ENCODE measurements at regions not wholly inside any gene's neighbourhood (a gene's known extent, or its start where the extent isn't known, plus 50 kb on each side); places are given as distances from the start of the nearest gene placed in this dataset.
A peak's percentile ranks its signal among the peaks of the same experiment; 100 is the strongest.

DNA sequence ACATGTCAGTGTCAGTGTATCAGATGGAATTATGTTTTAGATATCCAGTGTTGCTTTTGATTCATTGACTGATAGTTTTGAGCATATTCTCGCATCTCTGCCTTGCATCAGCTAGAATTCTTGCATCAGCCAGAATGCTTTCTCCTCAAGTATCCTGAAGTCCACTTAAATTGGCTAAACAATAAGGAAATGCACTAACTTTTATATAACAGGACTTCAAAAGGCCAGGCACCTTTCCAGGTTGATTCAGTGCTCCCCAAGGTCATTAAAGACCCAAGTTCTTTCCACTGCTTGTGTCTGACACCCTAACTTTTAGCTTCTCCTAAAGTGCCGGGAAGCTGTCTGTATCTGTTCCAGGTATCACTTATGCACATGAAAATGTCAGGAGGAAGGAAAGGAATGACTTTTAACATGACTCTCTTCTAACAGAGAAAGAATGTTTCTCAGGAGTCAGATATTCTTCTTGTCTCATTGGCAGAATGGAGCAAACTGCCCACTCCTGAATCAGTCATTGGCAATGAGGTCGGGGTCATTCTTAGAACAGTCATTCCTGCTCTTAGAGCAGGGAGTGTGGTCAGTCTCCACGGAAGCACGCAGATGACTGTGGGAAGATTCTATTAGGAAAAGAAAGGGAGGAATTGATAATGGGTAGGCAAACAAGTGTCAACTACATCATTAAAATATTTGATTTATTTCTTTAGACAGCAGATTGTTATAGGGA, 92.9 kb upstream of the TLL1 start:
- TF ChIP-seq, protein P1, sequence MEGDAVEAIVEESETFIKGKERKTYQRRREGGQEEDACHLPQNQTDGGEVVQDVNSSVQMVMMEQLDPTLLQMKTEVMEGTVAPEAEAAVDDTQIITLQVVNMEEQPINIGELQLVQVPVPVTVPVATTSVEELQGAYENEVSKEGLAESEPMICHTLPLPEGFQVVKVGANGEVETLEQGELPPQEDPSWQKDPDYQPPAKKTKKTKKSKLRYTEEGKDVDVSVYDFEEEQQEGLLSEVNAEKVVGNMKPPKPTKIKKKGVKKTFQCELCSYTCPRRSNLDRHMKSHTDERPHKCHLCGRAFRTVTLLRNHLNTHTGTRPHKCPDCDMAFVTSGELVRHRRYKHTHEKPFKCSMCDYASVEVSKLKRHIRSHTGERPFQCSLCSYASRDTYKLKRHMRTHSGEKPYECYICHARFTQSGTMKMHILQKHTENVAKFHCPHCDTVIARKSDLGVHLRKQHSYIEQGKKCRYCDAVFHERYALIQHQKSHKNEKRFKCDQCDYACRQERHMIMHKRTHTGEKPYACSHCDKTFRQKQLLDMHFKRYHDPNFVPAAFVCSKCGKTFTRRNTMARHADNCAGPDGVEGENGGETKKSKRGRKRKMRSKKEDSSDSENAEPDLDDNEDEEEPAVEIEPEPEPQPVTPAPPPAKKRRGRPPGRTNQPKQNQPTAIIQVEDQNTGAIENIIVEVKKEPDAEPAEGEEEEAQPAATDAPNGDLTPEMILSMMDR (IDR thresholded peaks at IDR 0.05; ENCODE audit: low read depth, low read length) = no peak
- no peaks in the 10 kb centered on the region for H3K4me1 ChIP-seq (ENCODE audit: low read depth)
- H3K36me3 ChIP-seq = no peaks in the 10 kb centered on the region
- H3K27ac ChIP-seq = no peak overlapping the region
- H3K4me3 ChIP-seq = no peak overlapping the region
- H3K9me3 ChIP-seq (ENCODE audit: low read depth) = no peaks in the 10 kb centered on the region
- no peaks in the 10 kb centered on the region for H3K27me3 ChIP-seq
- peak in 1 of 2 donors; percentile 2 for DNase-seq (ENCODE audit: low read depth in 1 of 2, low spot score in 1 of 2)

DNA sequence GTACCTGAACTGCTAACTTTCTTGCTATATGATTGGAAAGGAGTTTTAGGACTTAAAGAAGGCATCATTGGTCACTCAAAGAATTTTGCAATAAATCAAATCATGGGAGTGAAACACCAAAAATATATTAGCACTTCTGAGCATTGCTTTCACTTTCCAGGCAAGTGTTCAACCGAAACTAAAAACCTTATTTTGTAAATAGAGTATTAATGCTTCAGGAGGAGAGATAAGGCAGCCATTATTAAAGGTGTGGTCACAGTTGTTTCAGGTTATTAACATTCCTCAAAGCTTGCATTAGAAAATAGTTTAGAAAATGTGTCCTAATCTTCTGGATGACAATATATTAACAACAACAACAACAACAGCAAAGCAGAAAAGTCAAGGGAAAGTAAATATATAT, 92.3 kb upstream of the TLL1 start:
- Histone ChIP-seq H3K27me3 (no peaks in the 10 kb centered on the region), H3K36me3 (no peaks in the 10 kb centered on the region), H3K4me1 (ENCODE audit: low read depth) (no peaks in the 10 kb centered on the region), H3K4me3 (no peak overlapping the region), H3K9me3 (ENCODE audit: low read depth) (no peaks in the 10 kb centered on the region), H3K27ac (no peak overlapping the region)
- DNase-seq (ENCODE audit: low read depth in 1 of 2, low spot score in 1 of 2) = no peak
- TF ChIP-seq, protein P1 (IDR thresholded peaks at IDR 0.05; ENCODE audit: low read depth, low read length) = no peak

DNA sequence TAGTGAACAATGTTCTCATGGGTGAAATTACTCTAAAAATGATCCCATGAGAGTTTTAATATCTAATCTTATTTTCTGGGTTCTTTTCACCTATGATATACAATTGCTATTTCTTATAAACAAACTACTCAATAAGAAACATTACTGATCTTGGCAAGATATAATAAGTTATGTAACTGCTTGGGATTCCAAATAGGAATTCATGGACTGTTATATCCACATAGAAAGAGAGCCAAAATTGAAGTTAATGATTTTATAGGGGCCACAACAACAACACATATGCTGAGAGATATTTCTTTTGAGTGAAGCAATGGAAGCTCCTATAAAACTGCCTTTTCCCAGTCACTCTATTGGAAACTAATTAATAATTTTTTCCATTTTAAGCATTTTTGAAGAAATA, 90.4 kb upstream of the TLL1 start:
- TF ChIP-seq, protein P1 (IDR thresholded peaks at IDR 0.05; ENCODE audit: low read depth, low read length) = no peak
- Histone ChIP-seq H3K27me3 (no peaks in the 10 kb centered on the region), H3K4me3 (no peak overlapping the region), H3K27ac (no peak overlapping the region), H3K36me3 (no peaks in the 10 kb centered on the region), H3K4me1 (ENCODE audit: low read depth) (no peaks in the 10 kb centered on the region), H3K9me3 (ENCODE audit: low read depth) (no peaks in the 10 kb centered on the region)
- DNase-seq (ENCODE audit: low read depth in 1 of 2, low spot score in 1 of 2) = no peak

DNA sequence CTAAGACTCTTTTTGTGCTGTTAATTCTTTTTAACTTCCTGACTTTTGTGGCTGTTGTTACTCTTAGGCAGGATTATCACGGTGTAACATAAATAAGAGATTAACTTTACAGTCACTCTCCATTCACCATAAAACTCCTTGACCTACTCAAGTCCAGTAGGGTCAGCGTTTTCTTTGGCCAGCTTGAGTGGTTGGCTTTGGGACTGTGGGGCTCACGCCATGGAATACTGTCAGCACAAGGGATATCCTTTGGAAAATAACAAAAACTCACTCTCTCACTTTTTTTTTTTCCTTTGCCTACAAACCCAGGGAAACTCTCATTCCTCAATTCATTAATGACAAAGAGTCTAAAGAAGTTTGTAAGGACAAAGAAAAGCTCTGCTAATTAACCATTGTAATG, 89.4 kb upstream of the TLL1 start:
- DNase-seq (ENCODE audit: low read depth in 1 of 2, low spot score in 1 of 2) = no peak
- Histone ChIP-seq H3K27ac (no peak overlapping the region), H3K4me1 (ENCODE audit: low read depth) (no peaks in the 10 kb centered on the region), H3K36me3 (no peaks in the 10 kb centered on the region), H3K4me3 (no peak overlapping the region), H3K9me3 (ENCODE audit: low read depth) (no peaks in the 10 kb centered on the region), H3K27me3 (no peaks in the 10 kb centered on the region)
- TF ChIP-seq, protein P1 (IDR thresholded peaks at IDR 0.05; ENCODE audit: low read depth, low read length) = no peak

DNA sequence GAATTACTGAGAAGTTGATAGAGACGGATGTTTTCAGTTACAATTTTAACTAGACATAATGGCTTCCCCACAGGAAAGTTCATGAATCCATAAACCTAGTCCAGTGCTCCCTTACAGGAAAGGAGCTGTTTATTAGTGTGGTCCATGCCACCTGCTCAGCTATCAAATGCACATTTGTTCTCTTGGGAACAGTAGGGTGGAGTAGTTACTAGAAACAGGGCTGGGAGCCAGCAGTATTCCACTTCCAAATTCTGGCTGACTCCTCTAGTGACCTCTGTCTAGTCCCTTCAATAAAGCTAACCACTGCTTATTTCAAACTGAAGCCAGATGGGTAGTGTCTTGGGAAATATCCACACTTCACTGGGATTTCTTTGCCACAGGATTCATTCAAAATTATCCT, 88.4 kb upstream of the TLL1 start:
- Histone ChIP-seq H3K27me3 (no peaks in the 10 kb centered on the region), H3K4me3 (no peak overlapping the region), H3K36me3 (no peaks in the 10 kb centered on the region), H3K27ac (no peak overlapping the region), H3K4me1 (ENCODE audit: low read depth) (no peaks in the 10 kb centered on the region), H3K9me3 (ENCODE audit: low read depth) (no peaks in the 10 kb centered on the region)
- DNase-seq (ENCODE audit: low read depth in 1 of 2, low spot score in 1 of 2) = no peak
- TF ChIP-seq, protein P1 (IDR thresholded peaks at IDR 0.05; ENCODE audit: low read depth, low read length) = no peak
